ENCODE measurements at regions not wholly inside any gene's neighbourhood (a gene's known extent, or its start where the extent isn't known, plus 50 kb on each side); places are given as distances from the start of the nearest gene placed in this dataset.
"Not testable (repeated sequence)": the region's sequence is repeated elsewhere in the genome, so short reads cannot be mapped to it uniquely, and the experiment has no call there.

DNA sequence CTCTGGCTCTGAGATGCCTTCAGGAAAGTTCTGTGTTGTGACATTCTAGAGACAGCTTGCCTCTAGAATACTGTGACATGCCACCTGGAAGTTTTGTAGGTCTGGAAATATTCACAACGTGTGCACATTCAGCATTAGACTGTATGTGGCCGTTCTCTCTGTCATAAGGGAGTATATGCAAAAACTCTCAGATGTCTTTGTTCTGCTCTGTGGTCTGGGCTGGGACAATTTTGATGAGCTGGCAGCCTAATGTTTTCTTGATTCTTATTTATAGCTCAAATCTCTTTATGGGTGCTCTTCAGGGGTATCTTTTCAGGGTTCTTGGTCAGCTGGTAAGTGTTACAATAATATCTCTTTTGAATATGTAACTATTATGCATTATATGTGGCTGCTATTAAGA, 355.1 kb downstream of the PAX1 start:
- no peak for DNase-seq
- no peaks in the 10 kb centered on the region for H3K4me1 ChIP-seq
- H3K36me3 ChIP-seq (replicated peaks in 1 of 2; ENCODE audit: insufficient read depth in 1 of 2, low read depth in 2 of 2): no peaks in the 10 kb centered on the region
- H3K27me3 ChIP-seq: no peaks in the 10 kb centered on the region
- H3K27ac ChIP-seq: no peak overlapping the region
- H3K4me3 ChIP-seq: no peak overlapping the region
- intact Hi-C loops (cut with DNase I): no loop called here
- WGBS, 2 donors: 42 to 44% methylated on average over 2 of the region's 2 CpGs
- no peak for ATAC-seq
- no peaks in the 10 kb centered on the region for H3K9me3 ChIP-seq
- TF ChIP-seq, protein P1, sequence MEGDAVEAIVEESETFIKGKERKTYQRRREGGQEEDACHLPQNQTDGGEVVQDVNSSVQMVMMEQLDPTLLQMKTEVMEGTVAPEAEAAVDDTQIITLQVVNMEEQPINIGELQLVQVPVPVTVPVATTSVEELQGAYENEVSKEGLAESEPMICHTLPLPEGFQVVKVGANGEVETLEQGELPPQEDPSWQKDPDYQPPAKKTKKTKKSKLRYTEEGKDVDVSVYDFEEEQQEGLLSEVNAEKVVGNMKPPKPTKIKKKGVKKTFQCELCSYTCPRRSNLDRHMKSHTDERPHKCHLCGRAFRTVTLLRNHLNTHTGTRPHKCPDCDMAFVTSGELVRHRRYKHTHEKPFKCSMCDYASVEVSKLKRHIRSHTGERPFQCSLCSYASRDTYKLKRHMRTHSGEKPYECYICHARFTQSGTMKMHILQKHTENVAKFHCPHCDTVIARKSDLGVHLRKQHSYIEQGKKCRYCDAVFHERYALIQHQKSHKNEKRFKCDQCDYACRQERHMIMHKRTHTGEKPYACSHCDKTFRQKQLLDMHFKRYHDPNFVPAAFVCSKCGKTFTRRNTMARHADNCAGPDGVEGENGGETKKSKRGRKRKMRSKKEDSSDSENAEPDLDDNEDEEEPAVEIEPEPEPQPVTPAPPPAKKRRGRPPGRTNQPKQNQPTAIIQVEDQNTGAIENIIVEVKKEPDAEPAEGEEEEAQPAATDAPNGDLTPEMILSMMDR (IDR thresholded peaks at IDR 0.05): no peak
- TF ChIP-seq POLR2A (IDR thresholded peaks at IDR 0.05): no peak

DNA sequence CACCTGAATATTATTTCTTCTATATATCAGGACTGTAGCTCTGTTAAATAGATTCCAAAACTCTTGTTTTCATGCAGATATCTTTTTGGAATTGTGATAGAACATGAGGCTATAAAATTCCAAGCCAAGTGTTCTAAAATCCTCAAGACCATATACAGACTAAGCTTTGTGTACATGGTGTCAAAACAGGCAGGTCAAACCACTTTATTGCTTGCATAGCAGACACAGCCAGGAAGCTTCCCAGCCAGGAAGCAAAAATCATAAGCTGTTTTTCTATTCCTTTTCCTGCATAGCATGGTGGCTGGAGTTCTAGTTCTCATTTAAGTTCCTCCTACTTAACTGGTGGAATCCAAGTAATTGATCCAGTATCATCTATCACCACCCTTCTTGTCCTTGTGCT, 353.3 kb downstream of the PAX1 start:
- no peak overlapping the region for H3K27ac ChIP-seq
- no peaks in the 10 kb centered on the region for H3K36me3 ChIP-seq (replicated peaks in 1 of 2; ENCODE audit: insufficient read depth in 1 of 2, low read depth in 2 of 2)
- no peak for TF ChIP-seq POLR2A (IDR thresholded peaks at IDR 0.05)
- TF ChIP-seq, protein P1 (IDR thresholded peaks at IDR 0.05): no peak
- DNase-seq: no peak
- intact Hi-C loops (cut with DNase I): no loop called here
- no peaks in the 10 kb centered on the region for H3K27me3 ChIP-seq
- H3K4me3 ChIP-seq: no peak overlapping the region
- no peaks in the 10 kb centered on the region for H3K4me1 ChIP-seq
- ATAC-seq: no peak
- H3K9me3 ChIP-seq: no peaks in the 10 kb centered on the region

DNA sequence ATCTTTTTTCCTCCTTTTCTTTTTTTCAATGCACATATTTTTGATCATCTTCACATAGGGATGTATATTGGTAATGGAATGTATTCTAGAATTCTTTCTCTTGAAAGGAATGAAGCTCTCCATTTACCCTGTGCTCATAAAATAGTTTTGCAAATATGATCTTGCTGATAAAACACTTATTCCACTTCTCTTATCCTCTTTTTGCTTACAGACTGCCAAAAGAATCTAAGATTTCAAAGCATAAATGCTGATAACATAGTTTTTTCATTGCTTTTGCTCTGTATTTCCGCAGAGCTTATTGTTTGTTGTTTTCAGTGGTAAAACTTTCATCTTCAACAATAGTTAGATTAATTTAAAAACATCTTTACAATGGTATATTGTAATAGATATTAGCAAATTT, 350.5 kb downstream of the PAX1 start:
- WGBS, 2 donors: 22 to 35% methylated on average over 1 of the region's 1 CpG

DNA sequence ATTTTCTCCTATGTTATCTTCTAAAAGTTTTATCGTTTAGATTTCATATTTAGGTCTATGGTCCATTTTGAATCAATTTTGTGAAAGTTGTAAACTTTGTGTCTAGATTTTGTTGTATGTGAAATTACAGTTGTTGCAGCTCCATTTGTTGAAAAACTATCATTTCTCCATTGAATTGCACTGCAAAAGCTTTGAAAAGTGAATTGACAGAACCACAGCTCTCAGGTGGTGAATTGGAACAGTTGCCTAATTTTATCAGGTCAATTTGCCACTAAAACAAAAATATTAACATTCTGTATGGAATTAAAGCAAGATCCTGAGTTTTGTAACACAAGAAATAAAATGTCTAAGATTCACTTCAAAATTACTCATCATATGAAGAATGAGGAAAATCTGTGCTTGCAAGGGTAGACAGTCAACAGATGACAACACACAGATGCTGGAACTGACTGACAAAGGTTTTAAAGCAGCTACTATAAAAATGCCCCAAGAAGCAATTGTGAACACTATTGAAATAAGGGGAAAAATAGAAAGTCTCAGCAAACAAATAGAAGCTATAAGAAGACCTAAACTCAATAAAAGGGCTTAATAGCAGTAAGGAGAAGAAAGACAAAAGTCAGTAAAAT, 346.7 kb downstream of the PAX1 start:
- Histone ChIP-seq H3K27ac (no peak overlapping the region), H3K27me3 (no peaks in the 10 kb centered on the region), H3K4me1 (no peaks in the 10 kb centered on the region), H3K4me3 (no peak overlapping the region), H3K36me3 (replicated peaks in 1 of 2; ENCODE audit: insufficient read depth in 1 of 2, low read depth in 2 of 2) (no peaks in the 10 kb centered on the region), H3K9me3 (no peaks in the 10 kb centered on the region)
- no peak for ATAC-seq
- 57 to 67% methylated on average over 1 of the region's 1 CpG for WGBS, 2 donors
- TF ChIP-seq, protein P1 (IDR thresholded peaks at IDR 0.05): no peak
- no peak for TF ChIP-seq POLR2A (IDR thresholded peaks at IDR 0.05)
- intact Hi-C loops (cut with DNase I): no loop called here
- DNase-seq: no peak

More for the DNA sequence above, 350.5 kb downstream of the PAX1 start:
- intact Hi-C loops (cut with DNase I): no loop called here
- Histone ChIP-seq H3K4me1 (no peaks in the 10 kb centered on the region), H3K27ac (no peak overlapping the region), H3K9me3 (no peaks in the 10 kb centered on the region), H3K27me3 (no peaks in the 10 kb centered on the region), H3K4me3 (no peak overlapping the region), H3K36me3 (replicated peaks in 1 of 2; ENCODE audit: insufficient read depth in 1 of 2, low read depth in 2 of 2) (no peaks in the 10 kb centered on the region)
- TF ChIP-seq, protein P1 (IDR thresholded peaks at IDR 0.05): no peak
- no peak for TF ChIP-seq POLR2A (IDR thresholded peaks at IDR 0.05)
- ATAC-seq (no peak), DNase-seq (no peak)

GRCh38 chr20:22045956-22046507, 340.6 kb downstream of the PAX1 start:
- H3K9me3 ChIP-seq; H3K4me3 ChIP-seq; H3K27me3 ChIP-seq; H3K36me3 ChIP-seq (replicated peaks in 1 of 2; ENCODE audit: insufficient read depth in 1 of 2, low read depth in 2 of 2); H3K27ac ChIP-seq; ATAC-seq; intact Hi-C loops (cut with DNase I); H3K4me1 ChIP-seq; DNase-seq: not testable (repeated sequence)
- 36 to 56% methylated on average over 11 to 13 of the region's 13 CpGs for WGBS, 2 donors

All from body of pancreas (tissue), 4 donors.